Vagina (tissue), 2 donors: ENCODE measurements at regions not wholly inside any gene's neighbourhood (a gene's known extent, or its start where the extent isn't known, plus 50 kb on each side); places are given as distances from the start of the nearest gene placed in this dataset.

Source experiments
- DNase-seq, 2 donors: peaks; one replicate each; pipeline ENCODE4 v3.0.0-alpha.2; 2017; ENCODE audit errors: extremely low spot score in 2 of 2
- H3K27ac ChIP-seq: fragments of 200-600 bp; sonication (generic); one replicate; pipeline ENCODE4 v1.5.1; 2019
- H3K27me3 ChIP-seq: fragments of 200-600 bp; sonication (generic); one replicate; pipeline ENCODE4 v1.5.1; 2019
- H3K36me3 ChIP-seq, 2 donors: fragments of 200-600 bp; sonication (generic); one replicate each; pipeline ENCODE4 v1.5.1; 2017 to 2019
- H3K4me1 ChIP-seq: fragments of 200-600 bp; sonication (generic); one replicate; pipeline ENCODE4 v1.5.1; 2019
- H3K4me3 ChIP-seq, 2 donors: fragments of 200-600 bp; sonication (generic); 1 replicate in 1 of 2; 2 replicates in 1 of 2; pipeline ENCODE4 v1.5.1; 2016 to 2019
- H3K9me3 ChIP-seq: fragments of 200-600 bp; sonication (generic); one replicate; pipeline ENCODE4 v1.5.1; 2019
- CTCF ChIP-seq, 3 experiments: fragments of 450-650 bp in 2 of 3; fragments of 200-600 bp in 1 of 3; sonication (generic) in 1 of 3; IDR thresholded peaks; one replicate each; pipeline ENCODE4 v1.5.1; 2017 to 2019; ENCODE audit warnings: antibody characterized with exemption in 3 of 3, mild to moderate bottlenecking in 2 of 3, moderate library complexity in 2 of 3
- POLR2A ChIP-seq, 2 donors: fragments of 450-650 bp; IDR thresholded peaks; one replicate each; pipeline ENCODE4 v1.6.1; 2017; ENCODE audit warnings: antibody characterized with exemption in 2 of 2, mild to moderate bottlenecking in 2 of 2, moderate library complexity in 2 of 2
- POLR2AphosphoS5 ChIP-seq, 2 donors: sonication (generic); formaldehyde crosslinking; IDR thresholded peaks; one replicate each; pipeline ENCODE4 v1.9.0; 2017; ENCODE audit warnings: antibody characterized with exemption in 2 of 2, mild to moderate bottlenecking in 2 of 2, low read depth in 1 of 2; ENCODE audit not compliant: insufficient read depth in 1 of 2
- intact Hi-C: fragments of 100-400 bp; cut with DNase I; formaldehyde crosslinking; loops from one replicate; pipeline ENCODE4 v1.15.1; 2023

DNA sequence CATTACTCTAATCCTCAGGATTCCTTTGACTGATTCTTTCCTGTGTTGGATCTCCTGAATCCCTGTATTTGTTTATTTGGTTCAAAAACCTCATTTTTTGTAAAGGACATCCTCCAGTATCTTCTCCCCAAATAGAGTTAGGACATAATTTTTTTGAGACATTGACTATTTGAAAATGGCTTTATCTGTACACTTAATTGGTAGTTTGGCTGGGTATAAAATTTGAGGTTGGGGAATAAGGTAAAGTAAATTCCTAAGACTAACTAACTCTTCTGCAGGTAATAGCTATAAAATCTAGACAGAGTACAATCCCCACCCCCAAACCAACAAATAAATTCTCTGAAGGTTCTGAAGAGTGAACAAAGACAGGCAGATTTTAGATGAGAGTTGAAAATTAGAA is 114.4 kb downstream of the CTTN start:
- intact Hi-C loops = no loop called here
- no peak for DNase-seq
- no peak for TF ChIP-seq POLR2AphosphoS5 (IDR thresholded peaks at IDR 0.05; ENCODE audit: insufficient read depth in 1 of 2, low read depth in 1 of 2)
- Histone ChIP-seq H3K4me3 (no peak overlapping the region), H3K9me3 (no peaks in the 10 kb centered on the region), H3K27ac (no peak overlapping the region), H3K27me3 (no peaks in the 10 kb centered on the region), H3K4me1 (no peaks in the 10 kb centered on the region), H3K36me3 (no peaks in the 10 kb centered on the region)

DNA sequence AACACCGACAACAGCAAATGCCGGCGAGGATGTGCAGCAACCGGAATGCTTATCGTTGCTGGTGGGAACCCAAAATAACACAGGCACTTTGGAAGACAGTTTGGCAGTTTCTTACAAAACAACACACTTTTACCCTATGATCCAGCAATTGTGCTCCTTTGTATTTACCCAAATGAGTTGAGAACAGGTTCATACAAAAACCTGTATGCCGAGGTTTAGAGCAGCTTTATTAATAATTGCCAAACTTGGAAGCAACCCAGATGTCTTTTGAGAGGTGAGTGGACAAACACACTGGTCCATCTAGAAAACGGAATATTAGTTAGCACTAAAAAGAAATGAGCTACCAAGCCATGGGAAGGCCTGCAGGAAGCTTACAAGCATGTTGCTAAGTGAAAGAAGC is 118.9 kb downstream of the CTTN start:
- H3K4me1 ChIP-seq = no peaks in the 10 kb centered on the region
- intact Hi-C loops = no loop called here
- DNase-seq = no peak
- H3K27me3 ChIP-seq = no peaks in the 10 kb centered on the region
- no peak overlapping the region for H3K27ac ChIP-seq
- no peaks in the 10 kb centered on the region for H3K9me3 ChIP-seq
- TF ChIP-seq POLR2A (IDR thresholded peaks at IDR 0.05) (no peak), POLR2AphosphoS5 (IDR thresholded peaks at IDR 0.05; ENCODE audit: insufficient read depth in 1 of 2, low read depth in 1 of 2) (no peak), CTCF (IDR thresholded peaks at IDR 0.05) (no peak)
- no peaks in the 10 kb centered on the region for H3K36me3 ChIP-seq
- no peak overlapping the region for H3K4me3 ChIP-seq

- Histone ChIP-seq H3K27ac (no peak overlapping the region), H3K36me3 (no peaks in the 10 kb centered on the region), H3K27me3 (no peaks in the 10 kb centered on the region), H3K4me1 (no peaks in the 10 kb centered on the region), H3K9me3 (no peaks in the 10 kb centered on the region), H3K4me3 (no peak overlapping the region)
- intact Hi-C loops = no loop called here
- TF ChIP-seq POLR2A (IDR thresholded peaks at IDR 0.05) = no peak
- TF ChIP-seq CTCF (IDR thresholded peaks at IDR 0.05) = no peak
- TF ChIP-seq POLR2AphosphoS5 (IDR thresholded peaks at IDR 0.05; ENCODE audit: insufficient read depth in 1 of 2, low read depth in 1 of 2) = no peak
- DNase-seq = no peak
These were observed 119.9 kb downstream of the CTTN start for GRCh38 chr11:70517988-70518907.

DNA sequence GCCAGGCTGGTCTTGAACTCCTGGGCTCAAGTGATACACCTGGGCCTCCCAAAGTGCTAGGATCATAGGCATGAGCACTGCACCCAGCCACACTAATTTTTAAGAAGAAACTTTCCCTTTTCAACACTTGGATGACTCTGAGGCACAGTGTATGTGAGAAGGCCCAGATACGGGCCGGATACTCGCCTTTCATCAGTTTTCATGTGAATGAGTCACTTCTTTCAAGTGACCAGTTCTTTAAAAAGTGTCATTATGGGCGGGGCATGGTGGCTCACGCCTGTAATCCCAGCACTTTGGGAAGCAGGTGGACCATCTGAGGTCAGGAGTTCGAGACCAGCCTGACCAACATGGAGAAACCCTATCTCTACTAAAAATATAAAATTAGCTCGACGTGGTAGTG is 120.8 kb downstream of the CTTN start:
- no peak overlapping the region for H3K4me3 ChIP-seq
- H3K27ac ChIP-seq = no peak overlapping the region
- no peak for TF ChIP-seq POLR2A (IDR thresholded peaks at IDR 0.05)
- no peak for TF ChIP-seq POLR2AphosphoS5 (IDR thresholded peaks at IDR 0.05; ENCODE audit: insufficient read depth in 1 of 2, low read depth in 1 of 2)
- TF ChIP-seq CTCF (IDR thresholded peaks at IDR 0.05) = no peak
- no peak for DNase-seq
- no peaks in the 10 kb centered on the region for H3K36me3 ChIP-seq
- no peaks in the 10 kb centered on the region for H3K4me1 ChIP-seq
- H3K9me3 ChIP-seq = no peaks in the 10 kb centered on the region
- H3K27me3 ChIP-seq = no peaks in the 10 kb centered on the region
- intact Hi-C loops = no loop called here

- no peaks in the 10 kb centered on the region for H3K27me3 ChIP-seq
- intact Hi-C loops = no loop called here
- TF ChIP-seq CTCF (IDR thresholded peaks at IDR 0.05) (no peak), POLR2AphosphoS5 (IDR thresholded peaks at IDR 0.05; ENCODE audit: insufficient read depth in 1 of 2, low read depth in 1 of 2) (no peak), POLR2A (IDR thresholded peaks at IDR 0.05) (no peak)
- H3K4me3 ChIP-seq = no peak overlapping the region
- H3K27ac ChIP-seq = no peak overlapping the region
- H3K4me1 ChIP-seq = no peaks in the 10 kb centered on the region
- H3K36me3 ChIP-seq = no peaks in the 10 kb centered on the region
- DNase-seq = no peak
- no peaks in the 10 kb centered on the region for H3K9me3 ChIP-seq
These were observed 123.4 kb downstream of the CTTN start for GRCh38 chr11:70521475-70522308.
